Endothelial cell of umbilical vein (primary cell): ENCODE measurements at regions not wholly inside any gene's neighbourhood (a gene's known extent, or its start where the extent isn't known, plus 50 kb on each side); places are given as distances from the start of the nearest gene placed in this dataset.

Experiments used
- BruUV-seq: library from RNA; stranded (reverse); fragments of 400-500 nt; replicated peaks from 2 replicates; lab custom pipeline; 2021; lab: Mats Ljungman, UMichigan
- CTCF ChIA-PET: fragments of 300-600, 350-600 bp; sonication (Branson Sonifier 250); formaldehyde crosslinking; loops from one replicate; lab custom pipeline; 2021; ENCODE audit warnings: antibody characterized with exemption, inconsistent platforms; lab: Charles Lee
- POLR2A ChIA-PET: fragments of 300-600, 350-600 bp; sonication (Branson Sonifier 250); formaldehyde crosslinking; loops from one replicate; lab custom pipeline; 2021; ENCODE audit warnings: antibody characterized with exemption, inconsistent platforms; lab: Charles Lee
- DNase-seq: peaks from one replicate; pipeline ENCODE4 v3.0.0-alpha.2; 2011; ENCODE audit warnings: low read depth, low spot score
- FAIRE-seq: peaks from 2 replicates; lab custom pipeline; 2011; peaks lifted over from hg19 to GRCh38; lab: Jason Lieb, UNC
- H2AFZ ChIP-seq: 2 replicates; pipeline ENCODE4 v1.6.0; 2012; ENCODE audit warnings: low read depth, low read length, control low read depth, inconsistent platforms
- H3K27ac ChIP-seq: 2 replicates; pipeline ENCODE4 v1.5.1; 2011; ENCODE audit warnings: low read depth, mild to moderate bottlenecking, control low read depth, low read length, moderate library complexity; ENCODE audit not compliant: insufficient read depth
- H3K27me3 ChIP-seq, 2 experiments: 2 replicates each; pipeline versions ENCODE4 v1.6.0 to v1.6.1; 2011; ENCODE audit warnings: low read length in 2 of 2, mixed read lengths in 1 of 2; ENCODE audit not compliant: control insufficient read depth in 2 of 2, insufficient read depth in 2 of 2
- H3K36me3 ChIP-seq, 2 experiments: 2 replicates in 1 of 2; 3 replicates in 1 of 2; pipeline ENCODE4 v1.5.1; 2011; ENCODE audit warnings: low read length in 2 of 2, mild to moderate bottlenecking in 1 of 2, moderate library complexity in 1 of 2; ENCODE audit not compliant: control insufficient read depth in 2 of 2, insufficient read depth in 2 of 2; ENCODE audit errors: extremely low read depth in 1 of 2
- H3K4me1 ChIP-seq: 3 replicates; pipeline ENCODE4 v1.5.1; 2011; ENCODE audit warnings: mild to moderate bottlenecking, low read length; ENCODE audit not compliant: control insufficient read depth, insufficient read depth; ENCODE audit errors: extremely low read depth
- H3K4me2 ChIP-seq: 2 replicates; pipeline ENCODE4 v1.6.1; 2011; ENCODE audit warnings: low read length, control low read depth, mixed read lengths; ENCODE audit not compliant: insufficient read depth
- H3K4me3 ChIP-seq, 3 experiments: fragments of 200-600 bp in 1 of 3; sonication (generic), shearing (Covaris generic) in 1 of 3; replicated peaks in 1 of 3; 2 replicates each; pipeline ENCODE4 v1.5.1; 2011 to 2016; ENCODE audit warnings: control low read depth in 3 of 3, low read length in 3 of 3, mild to moderate bottlenecking in 2 of 3, inconsistent platforms in 1 of 3, low read depth in 1 of 3, moderate library complexity in 1 of 3; ENCODE audit not compliant: insufficient read depth in 1 of 3
- H3K79me2 ChIP-seq: 2 replicates; pipeline ENCODE4 v1.6.0; 2012; ENCODE audit warnings: low read length, inconsistent platforms; ENCODE audit not compliant: control insufficient read depth, insufficient read depth
- H3K9ac ChIP-seq: replicated peaks from 2 replicates; pipeline ENCODE3; 2011; ENCODE audit warnings: low read length, control low read depth; ENCODE audit not compliant: insufficient read depth; ENCODE audit errors: extremely low read depth
- H3K9me1 ChIP-seq: replicated peaks from 3 replicates; pipeline ENCODE4 v1.6.0; 2011; ENCODE audit warnings: mild to moderate bottlenecking, low read length; ENCODE audit not compliant: control insufficient read depth, insufficient read depth; ENCODE audit errors: extremely low read depth
- H3K9me3 ChIP-seq: replicated peaks from 2 replicates; pipeline ENCODE4 v1.5.1; 2012; ENCODE audit warnings: low read length, inconsistent platforms; ENCODE audit not compliant: control insufficient read depth, insufficient read depth
- H4K20me1 ChIP-seq: replicated peaks from 2 replicates; pipeline ENCODE3; 2011; ENCODE audit warnings: mild to moderate bottlenecking, low read length; ENCODE audit not compliant: control insufficient read depth, insufficient read depth; ENCODE audit errors: extremely low read depth
- FOS ChIP-seq: IDR thresholded peaks from 2 replicates; pipeline ENCODE4 v1.6.1; 2011; ENCODE audit warnings: mild to moderate bottlenecking, low read length, moderate library complexity, borderline replicate concordance; ENCODE audit not compliant: insufficient read depth
- GATA2 ChIP-seq: IDR thresholded peaks from 2 replicates; pipeline ENCODE4 v1.7.0; 2011; ENCODE audit warnings: low read depth, mild to moderate bottlenecking, moderate library complexity, mixed read lengths, low read length; ENCODE audit not compliant: insufficient read length, insufficient read depth
- JUN ChIP-seq: IDR thresholded peaks from 2 replicates; pipeline ENCODE4 v1.6.1; 2011; ENCODE audit warnings: borderline replicate concordance, low read depth; ENCODE audit not compliant: insufficient read length, insufficient read depth
- MYC ChIP-seq: IDR thresholded peaks from one replicate; pipeline ENCODE4 v1.6.1; 2011; ENCODE audit warnings: mild to moderate bottlenecking, low read depth, low read length
- POLR2A ChIP-seq: IDR thresholded peaks from 2 replicates; pipeline ENCODE4 v1.6.1; 2012; ENCODE audit warnings: low read depth, mild to moderate bottlenecking, control low read depth, low read length
- dilution Hi-C: fragments of 300-500 bp; cut with MboI; formaldehyde crosslinking; loops from one replicate; pipeline ENCODE4 v1.15.0; 2019; ENCODE audit warnings: low sequenced_read_pairs; ENCODE audit not compliant: extremely low pct_ligation_motif_present
- intact Hi-C: fragments of 100-400 bp; cut with micrococcal nuclease; formaldehyde crosslinking; loops from one replicate; pipeline ENCODE4 v1.10.0; 2022

- dilution Hi-C loops (no loop called here), intact Hi-C loops (no loop called here)
- Histone ChIP-seq H3K27ac (no peak overlapping the region), H3K9ac (no peak overlapping the region), H3K9me3 (peaks cover 5% of the 10 kb centered on the region), H3K9me1 (no peaks in the 10 kb centered on the region), H3K36me3 (no peaks in the 10 kb centered on the region), H3K4me3 (no peak overlapping the region), H4K20me1 (no peaks in the 10 kb centered on the region), H2AFZ (no peak overlapping the region), H3K4me2 (no peak overlapping the region), H3K27me3 (no peaks in the 10 kb centered on the region), H3K4me1 (no peaks in the 10 kb centered on the region), H3K79me2 (no peaks in the 10 kb centered on the region)
- FAIRE-seq (no peak), DNase-seq (no peak)
- POLR2A ChIA-PET, result no interaction called here
- no TSS peak for BruUV-seq
- no peak for TF ChIP-seq POLR2A
- no peak for TF ChIP-seq MYC
- TF ChIP-seq JUN, result no peak
- TF ChIP-seq FOS, result no peak
- CTCF ChIA-PET, result interaction anchor here (0.7 kb wide), 1 partner anchor 723 kb away, joined by 4 read pairs; no protein-coding TSS in a partner anchor
These were observed 1015.9 kb downstream of the OTOL1 start for GRCh38 chr3:162512488-162512887.

DNA sequence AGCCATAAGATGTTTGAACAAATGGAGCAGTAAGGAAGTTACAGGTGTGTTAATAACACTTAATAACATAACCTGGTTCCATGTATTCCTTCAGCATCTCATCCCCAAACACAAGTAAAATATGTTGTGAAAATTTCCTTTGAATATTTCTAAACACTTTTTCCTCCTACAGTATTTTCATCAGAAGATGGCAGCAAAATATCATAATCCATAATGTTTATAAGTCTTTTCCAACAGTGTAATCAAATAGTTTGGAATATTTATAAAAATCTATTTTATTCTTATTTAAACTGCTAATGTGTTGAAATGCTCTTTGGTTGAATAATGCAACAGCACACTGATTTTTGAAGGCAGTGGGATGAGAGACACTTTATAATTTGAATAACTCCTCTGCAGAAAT, 1020.5 kb downstream of the OTOL1 start:
- intact Hi-C loops (no loop called here), dilution Hi-C loops (no loop called here)
- no peaks in the 10 kb centered on the region for H3K79me2 ChIP-seq
- H4K20me1 ChIP-seq, result no peaks in the 10 kb centered on the region
- BruUV-seq, result no TSS peak
- no peak overlapping the region for H3K27ac ChIP-seq
- FAIRE-seq, result no peak
- no peak overlapping the region for H3K4me3 ChIP-seq
- H2AFZ ChIP-seq, result no peak overlapping the region
- H3K9me3 ChIP-seq, result peaks cover 7% of the 10 kb centered on the region
- H3K9me1 ChIP-seq, result no peaks in the 10 kb centered on the region
- no peak for TF ChIP-seq GATA2
- no peak overlapping the region for H3K9ac ChIP-seq
- H3K36me3 ChIP-seq, result no peaks in the 10 kb centered on the region
- DNase-seq, result no peak
- ChIA-PET POLR2A (no interaction called here), CTCF (no interaction called here)
- no peak overlapping the region for H3K4me2 ChIP-seq
- H3K27me3 ChIP-seq, result no peaks in the 10 kb centered on the region
- no peaks in the 10 kb centered on the region for H3K4me1 ChIP-seq
